H1 (cell line): ENCODE measurements at regions not wholly inside any gene's neighbourhood (a gene's known extent, or its start where the extent isn't known, plus 50 kb on each side); places are given as distances from the start of the nearest gene placed in this dataset.

ENCODE experiments used
- ATF3 ChIP-seq: IDR thresholded peaks from 2 replicates; pipeline ENCODE4 v1.6.1; 2011; ENCODE audit warnings: low read depth, mild to moderate bottlenecking, low read length; ENCODE audit not compliant: insufficient read depth
- POU5F1 ChIP-seq: IDR thresholded peaks from 2 replicates; pipeline ENCODE4 v1.6.1; 2011; ENCODE audit warnings: low read depth, mild to moderate bottlenecking, low read length, moderate library complexity

DNA sequence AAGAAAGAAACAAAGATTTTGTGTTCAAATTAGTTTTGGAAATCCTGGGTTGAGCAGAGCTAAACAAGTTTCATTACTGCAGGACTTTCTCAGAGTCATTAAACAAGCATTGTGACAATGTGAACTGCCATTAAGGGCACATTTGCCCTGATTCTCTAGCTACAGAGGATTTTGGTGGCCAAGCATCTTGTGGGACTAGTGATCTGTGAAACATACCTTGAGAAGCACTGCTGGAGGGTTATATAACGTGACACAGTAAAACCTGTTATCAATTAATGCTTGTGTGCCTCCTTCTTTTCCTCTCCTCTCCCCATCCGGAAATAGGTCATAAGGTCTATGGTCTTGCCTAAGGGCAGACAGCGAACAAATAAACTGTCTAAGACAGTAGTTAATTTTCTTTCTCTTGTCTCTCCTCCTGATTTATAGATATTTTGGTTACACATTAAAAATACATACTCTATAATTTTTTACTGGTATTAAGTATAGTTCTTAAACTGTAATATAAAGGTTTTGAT lies 167.3 kb upstream of the NANOGP8 start (continued):
- no peak for TF ChIP-seq POU5F1
- TF ChIP-seq ATF3: no peak
